ENCODE measurements at regions not wholly inside any gene's neighbourhood (a gene's known extent, or its start where the extent isn't known, plus 50 kb on each side); places are given as distances from the start of the nearest gene placed in this dataset.

DNA sequence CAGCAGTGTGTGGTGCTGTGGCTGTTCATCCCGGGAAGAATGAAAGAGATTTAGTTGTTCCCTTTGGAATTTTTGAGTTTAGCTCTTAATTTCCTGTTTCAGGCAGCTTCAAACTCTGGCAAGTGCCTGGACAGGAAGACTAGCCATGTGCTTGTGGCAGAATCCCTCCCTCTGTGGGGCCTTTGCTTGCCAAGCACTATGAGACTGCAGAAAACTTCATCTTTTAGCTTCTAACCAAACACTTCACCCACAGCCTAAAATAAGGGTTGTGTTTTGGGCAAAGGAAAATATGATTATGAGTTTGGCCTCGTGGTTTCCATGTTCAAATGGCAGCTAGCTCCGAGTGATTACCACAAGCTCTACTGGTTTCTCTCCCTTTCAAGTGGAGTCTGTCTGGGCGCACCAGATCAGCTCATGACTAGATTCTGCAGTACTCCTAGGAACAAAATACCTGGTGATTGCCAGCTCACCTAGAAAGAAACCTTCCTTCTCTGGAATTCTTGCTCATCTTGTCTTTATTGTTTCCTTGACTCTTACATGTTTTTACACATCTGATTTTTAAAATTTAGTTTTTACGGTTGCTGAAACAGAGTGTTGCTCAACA, 707.5 kb downstream of the SLITRK6 start:
- no peak for DNase-seq (ENCODE audit: extremely low read depth, low read depth)
- TF ChIP-seq CTCF (IDR thresholded peaks at IDR 0.05; ENCODE audit: low read depth, low read length), result no peak

DNA sequence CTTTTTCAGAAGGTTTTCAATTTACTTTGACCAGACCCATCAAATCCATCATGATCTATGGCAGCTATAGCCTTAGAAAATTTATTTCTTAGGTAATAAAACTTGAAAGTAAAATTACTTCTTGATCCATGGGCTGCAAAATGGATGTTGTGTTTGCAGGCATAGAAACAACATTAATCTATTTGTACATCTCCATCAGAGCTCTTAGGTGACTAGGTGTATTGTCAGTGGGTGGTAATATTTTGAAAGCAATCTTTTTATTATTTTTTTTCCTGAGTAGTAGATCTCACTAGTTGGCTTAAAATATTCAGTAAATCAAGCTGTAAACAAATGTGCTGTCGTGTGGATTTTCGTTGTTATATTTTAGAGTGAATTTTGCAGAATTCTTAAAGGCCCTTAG, 710.0 kb downstream of the SLITRK6 start:
- TF ChIP-seq CTCF (IDR thresholded peaks at IDR 0.05; ENCODE audit: low read depth, low read length), result no peak
- DNase-seq (ENCODE audit: extremely low read depth, low read depth), result no peak

DNA sequence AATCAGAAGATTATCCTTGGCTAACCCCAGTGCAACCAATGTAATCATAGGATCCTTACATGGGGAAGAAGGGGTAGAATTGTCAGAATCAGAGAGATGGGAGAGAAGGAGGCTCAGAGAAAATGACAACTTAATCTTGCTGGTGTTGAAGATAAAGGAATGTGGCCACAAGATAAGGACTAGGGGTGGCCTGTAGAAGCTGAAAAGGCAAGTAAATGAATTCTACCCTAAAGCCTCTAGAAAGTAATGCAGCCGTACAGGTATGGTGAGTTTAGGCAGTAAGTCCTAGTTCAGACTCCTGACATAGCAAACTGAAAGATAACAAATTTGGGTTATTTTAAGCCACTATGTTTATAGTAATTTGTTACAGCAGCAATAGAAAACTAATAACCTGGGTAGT, 718.5 kb downstream of the SLITRK6 start:
- no peak for DNase-seq (ENCODE audit: extremely low read depth, low read depth)
- no peak for TF ChIP-seq CTCF (IDR thresholded peaks at IDR 0.05; ENCODE audit: low read depth, low read length)

DNA sequence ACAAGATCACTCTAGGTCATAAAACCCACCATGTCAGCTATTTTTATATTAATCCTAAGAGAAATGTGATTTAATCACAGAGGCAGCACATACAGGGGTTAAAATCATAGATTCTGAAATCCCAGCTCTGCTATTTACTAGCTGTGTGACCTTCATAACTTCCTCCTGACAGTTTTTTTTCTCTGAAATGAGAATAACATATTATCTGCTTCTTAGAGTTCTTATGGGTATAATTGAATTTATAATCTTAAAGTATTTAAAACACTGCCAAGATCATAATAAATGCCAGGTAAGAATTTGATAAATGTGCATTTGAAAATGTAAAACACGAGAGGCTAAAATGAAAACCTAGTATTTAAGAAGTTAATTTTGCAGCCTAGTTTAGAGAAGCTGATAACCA, 722.9 kb downstream of the SLITRK6 start:
- no peak for DNase-seq (ENCODE audit: extremely low read depth, low read depth)
- no peak for TF ChIP-seq CTCF (IDR thresholded peaks at IDR 0.05; ENCODE audit: low read depth, low read length)

DNA sequence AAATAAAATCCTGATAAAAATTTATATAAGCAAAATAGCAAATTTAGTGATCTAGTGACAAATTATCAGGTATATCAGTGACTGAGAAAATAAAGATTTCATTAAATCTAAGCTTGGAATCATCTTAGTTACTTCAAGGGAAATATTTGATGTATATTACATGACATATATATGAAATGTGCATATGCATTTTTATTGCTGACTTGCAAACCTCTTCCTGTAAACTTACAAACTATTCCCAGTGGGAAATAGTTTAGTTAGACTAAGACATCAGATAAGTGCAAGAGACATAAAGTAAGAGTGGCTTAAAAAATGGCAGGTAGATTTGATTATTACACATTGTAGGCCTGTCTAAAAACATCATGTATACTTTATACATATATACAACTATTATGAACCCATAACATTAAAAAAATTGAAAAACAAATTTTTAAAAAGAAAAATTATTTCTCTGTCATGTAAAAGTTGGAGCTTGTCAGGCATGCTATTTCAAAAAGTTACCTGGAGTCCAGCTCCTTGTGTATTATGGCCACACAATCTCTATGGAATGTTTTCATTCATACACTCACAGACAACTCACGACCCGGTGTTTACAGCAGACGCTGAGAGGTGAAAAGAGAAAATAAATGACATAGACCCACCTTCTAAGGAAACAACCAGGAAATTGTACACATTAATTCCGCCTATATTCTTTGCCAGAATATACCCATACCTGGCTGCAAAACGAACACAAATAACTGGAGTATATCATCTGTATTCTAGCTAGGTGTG, 724.5 kb downstream of the SLITRK6 start:
- DNase-seq (ENCODE audit: extremely low read depth, low read depth), result no peak
- TF ChIP-seq CTCF (IDR thresholded peaks at IDR 0.05; ENCODE audit: low read depth, low read length), result no peak

- no peak for TF ChIP-seq CTCF (IDR thresholded peaks at IDR 0.05; ENCODE audit: low read depth, low read length)
- no peak for DNase-seq (ENCODE audit: extremely low read depth, low read depth)
These were observed 731.0 kb downstream of the SLITRK6 start for GRCh38 chr13:85068231-85068630.

DNA sequence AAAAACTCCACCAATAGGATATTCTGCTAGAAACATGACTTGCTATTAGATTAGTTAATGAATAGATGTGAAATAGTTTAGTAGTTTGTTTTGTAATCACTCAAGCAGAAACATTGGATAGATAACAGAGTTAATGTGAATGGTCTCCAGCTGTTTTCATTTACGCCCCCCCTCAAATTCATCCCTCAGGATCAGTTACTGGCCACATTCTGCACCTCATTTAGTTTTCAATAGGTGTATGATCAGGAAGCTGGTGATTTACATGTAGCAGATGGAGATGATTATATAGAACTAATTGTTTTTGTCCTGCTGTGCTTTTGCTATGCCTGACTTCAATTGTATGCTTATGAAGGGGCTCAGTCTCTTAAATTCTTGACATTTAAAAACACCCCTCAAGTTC, 759.0 kb downstream of the SLITRK6 start:
- no peak for DNase-seq (ENCODE audit: extremely low read depth, low read depth)
- TF ChIP-seq CTCF (IDR thresholded peaks at IDR 0.05; ENCODE audit: low read depth, low read length), result no peak

Measured in AG09319 (cell line).